ENCODE measurements at regions not wholly inside any gene's neighbourhood (a gene's known extent, or its start where the extent isn't known, plus 50 kb on each side); places are given as distances from the start of the nearest gene placed in this dataset.
"Not testable (repeated sequence)": the region's sequence is repeated elsewhere in the genome, so short reads cannot be mapped to it uniquely, and the experiment has no call there.

DNA sequence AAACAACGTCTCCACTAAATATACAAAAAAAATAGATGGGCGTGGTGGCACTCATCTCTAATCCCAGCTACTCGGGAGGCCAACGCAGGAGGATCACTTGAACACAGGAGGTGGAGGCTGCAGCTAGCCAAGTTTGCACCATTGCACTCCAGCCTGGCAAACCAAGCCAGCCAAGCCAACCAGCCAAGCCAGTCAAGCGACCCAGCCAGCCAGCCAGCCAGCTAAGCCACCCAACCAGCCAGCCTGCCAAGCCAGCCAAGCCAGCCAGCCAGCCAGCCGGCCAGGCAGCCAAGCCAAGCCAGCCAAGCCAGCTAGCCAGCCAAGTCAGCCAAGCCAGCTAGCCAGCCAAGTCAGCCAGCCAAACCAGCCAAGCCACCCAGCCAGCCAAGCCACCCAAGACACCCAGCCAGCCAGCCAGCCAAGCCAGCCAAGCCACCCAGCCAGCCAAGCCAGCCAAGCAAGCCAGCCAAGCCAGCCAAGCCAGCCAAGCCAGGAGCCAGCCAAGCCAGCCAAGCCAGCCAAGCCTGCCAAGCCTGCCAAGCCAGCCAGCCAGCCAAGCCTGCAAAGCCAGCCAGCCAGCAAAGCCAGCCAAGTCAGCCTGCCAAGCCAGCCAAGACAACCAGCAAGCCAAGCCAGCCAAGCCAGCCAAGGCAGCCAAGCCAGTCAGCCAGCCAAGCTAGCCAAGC lies 342.2 kb upstream of the PLGLB2 start:
- not testable (repeated sequence) for TF ChIP-seq CTCF (conservative IDR thresholded peaks at IDR 0.05; ENCODE audit: low read depth, low read length); EZH2 (IDR thresholded peaks at IDR 0.05; ENCODE audit: low read length, unreplicated experiment); EZH2phosphoT487 (IDR thresholded peaks at IDR 0.05; ENCODE audit: borderline replicate concordance, low read length)

Measured in PC-3 (cell line).